ENCODE measurements at regions not wholly inside any gene's neighbourhood (a gene's known extent, or its start where the extent isn't known, plus 50 kb on each side); places are given as distances from the start of the nearest gene placed in this dataset.

GRCh38 chr2:182598626-182599025 lies 117.4 kb upstream of the DNAJC10 start (continued):
- TF ChIP-seq CTCF (IDR thresholded peaks at IDR 0.05) (no peak), ZNF396 (CRISPR knock-in tag; IDR thresholded peaks at IDR 0.05; ENCODE audit: borderline replicate concordance) (no peak), ERG (CRISPR knock-in tag; IDR thresholded peaks at IDR 0.05) (no peak), MYBL2 (CRISPR knock-in tag; IDR thresholded peaks at IDR 0.05) (no peak), USF1 (CRISPR knock-in tag; IDR thresholded peaks at IDR 0.05) (no peak)

GRCh38 chr2:182605166-182605565 lies 110.9 kb upstream of the DNAJC10 start:
- Mint-ChIP-seq H3K27ac (no peak overlapping the region), H3K27me3 (ENCODE audit: low read depth) (no peaks in the 10 kb centered on the region), H3K4me1 (no peaks in the 10 kb centered on the region), H3K4me3 (no peak overlapping the region), H3K36me3 (peaks cover 6% of the 10 kb centered on the region), H3K9me3 (peaks cover 15% of the 10 kb centered on the region)
- CTCF ChIA-PET: no interaction called here
- no peak for TF ChIP-seq FOXP1 (CRISPR knock-in tag; IDR thresholded peaks at IDR 0.05; ENCODE audit: borderline replicate concordance)
- no peak for TF ChIP-seq E2F1 (CRISPR knock-in tag; IDR thresholded peaks at IDR 0.05)
- no peak for TF ChIP-seq USF1 (CRISPR knock-in tag; IDR thresholded peaks at IDR 0.05)
- no peak for TF ChIP-seq ZBTB43 (CRISPR knock-in tag; IDR thresholded peaks at IDR 0.05)
- TF ChIP-seq FOXK1 (CRISPR knock-in tag; IDR thresholded peaks at IDR 0.05): no peak
- no peak for TF ChIP-seq CDX4 (CRISPR knock-in tag; IDR thresholded peaks at IDR 0.05; ENCODE audit: borderline replicate concordance)
- no peak for TF ChIP-seq TCF7 (CRISPR knock-in tag; IDR thresholded peaks at IDR 0.05; ENCODE audit: low read depth)
- no peak for TF ChIP-seq SMAD4 (CRISPR knock-in tag; IDR thresholded peaks at IDR 0.05)
- no peak for TF ChIP-seq E2F5 (CRISPR knock-in tag; IDR thresholded peaks at IDR 0.05)
- no peak for TF ChIP-seq NFATC4 (CRISPR knock-in tag; IDR thresholded peaks at IDR 0.05)
- no peak for TF ChIP-seq HMGXB4 (CRISPR knock-in tag; IDR thresholded peaks at IDR 0.05)
- TF ChIP-seq ZNF138 (CRISPR knock-in tag; conservative IDR thresholded peaks at IDR 0.05): no peak
- TF ChIP-seq RORB (CRISPR knock-in tag; IDR thresholded peaks at IDR 0.05): no peak
- no peak for TF ChIP-seq ERG (CRISPR knock-in tag; IDR thresholded peaks at IDR 0.05)
- no peak for TF ChIP-seq CREB1 (CRISPR knock-in tag; IDR thresholded peaks at IDR 0.05)
- TF ChIP-seq ZNF263 (CRISPR knock-in tag; IDR thresholded peaks at IDR 0.05; ENCODE audit: low read depth): no peak
- no peak for TF ChIP-seq ZNF423 (CRISPR knock-in tag; IDR thresholded peaks at IDR 0.05)
- no peak for TF ChIP-seq EMX1 (CRISPR knock-in tag; IDR thresholded peaks at IDR 0.05)
- no peak for TF ChIP-seq ZNF425 (CRISPR knock-in tag; conservative IDR thresholded peaks at IDR 0.05)
- no peak for TF ChIP-seq NR1H2 (CRISPR knock-in tag; IDR thresholded peaks at IDR 0.05)
- no peak for DNase-seq (ENCODE audit: low spot score)
- no peak for ATAC-seq
- POLR2A ChIA-PET: no interaction called here

Measured in WTC11 (cell line).